ENCODE measurements at regions not wholly inside any gene's neighbourhood (a gene's known extent, or its start where the extent isn't known, plus 50 kb on each side); places are given as distances from the start of the nearest gene placed in this dataset.

DNA sequence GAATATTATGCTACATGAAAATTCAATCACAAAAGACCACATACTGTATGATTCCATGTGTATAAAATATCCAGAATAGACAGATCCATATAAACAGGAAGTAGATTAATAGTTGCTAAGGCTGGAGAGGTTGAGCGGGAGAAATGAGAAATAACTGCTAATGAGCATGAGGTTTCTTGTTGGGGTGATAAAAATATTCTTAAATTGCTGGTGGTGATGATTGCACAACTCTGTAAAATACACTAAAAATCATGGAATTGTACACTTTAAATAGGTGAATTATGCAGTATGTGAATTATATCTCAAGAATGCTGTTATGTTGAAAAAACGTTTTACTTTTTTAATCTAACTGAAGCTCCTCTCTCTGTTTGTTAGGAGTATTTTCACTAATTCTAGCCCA is 101.8 kb upstream of the CREB1 start:
- no peak overlapping the region for H3K27ac ChIP-seq
- no peaks in the 10 kb centered on the region for H3K4me1 ChIP-seq
- H3K27me3 ChIP-seq = no peaks in the 10 kb centered on the region
- intact Hi-C loops (cut with DNase I; ENCODE audit: low total_unique reads) = loop anchor here (5.0 kb wide), 1 partner anchor 409 kb away; no protein-coding TSS in a partner anchor
- no peak overlapping the region for H3K4me3 ChIP-seq
- TF ChIP-seq, protein P1, sequence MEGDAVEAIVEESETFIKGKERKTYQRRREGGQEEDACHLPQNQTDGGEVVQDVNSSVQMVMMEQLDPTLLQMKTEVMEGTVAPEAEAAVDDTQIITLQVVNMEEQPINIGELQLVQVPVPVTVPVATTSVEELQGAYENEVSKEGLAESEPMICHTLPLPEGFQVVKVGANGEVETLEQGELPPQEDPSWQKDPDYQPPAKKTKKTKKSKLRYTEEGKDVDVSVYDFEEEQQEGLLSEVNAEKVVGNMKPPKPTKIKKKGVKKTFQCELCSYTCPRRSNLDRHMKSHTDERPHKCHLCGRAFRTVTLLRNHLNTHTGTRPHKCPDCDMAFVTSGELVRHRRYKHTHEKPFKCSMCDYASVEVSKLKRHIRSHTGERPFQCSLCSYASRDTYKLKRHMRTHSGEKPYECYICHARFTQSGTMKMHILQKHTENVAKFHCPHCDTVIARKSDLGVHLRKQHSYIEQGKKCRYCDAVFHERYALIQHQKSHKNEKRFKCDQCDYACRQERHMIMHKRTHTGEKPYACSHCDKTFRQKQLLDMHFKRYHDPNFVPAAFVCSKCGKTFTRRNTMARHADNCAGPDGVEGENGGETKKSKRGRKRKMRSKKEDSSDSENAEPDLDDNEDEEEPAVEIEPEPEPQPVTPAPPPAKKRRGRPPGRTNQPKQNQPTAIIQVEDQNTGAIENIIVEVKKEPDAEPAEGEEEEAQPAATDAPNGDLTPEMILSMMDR (IDR thresholded peaks at IDR 0.05) = no peak
- TF ChIP-seq POLR2AphosphoS5 (IDR thresholded peaks at IDR 0.05) (no peak), POLR2A (IDR thresholded peaks at IDR 0.05) (no peak)
- no peaks in the 10 kb centered on the region for H3K9me3 ChIP-seq
- no peaks in the 10 kb centered on the region for H3K36me3 ChIP-seq
- no peak for DNase-seq (ENCODE audit: low spot score in 2 of 2)

DNA sequence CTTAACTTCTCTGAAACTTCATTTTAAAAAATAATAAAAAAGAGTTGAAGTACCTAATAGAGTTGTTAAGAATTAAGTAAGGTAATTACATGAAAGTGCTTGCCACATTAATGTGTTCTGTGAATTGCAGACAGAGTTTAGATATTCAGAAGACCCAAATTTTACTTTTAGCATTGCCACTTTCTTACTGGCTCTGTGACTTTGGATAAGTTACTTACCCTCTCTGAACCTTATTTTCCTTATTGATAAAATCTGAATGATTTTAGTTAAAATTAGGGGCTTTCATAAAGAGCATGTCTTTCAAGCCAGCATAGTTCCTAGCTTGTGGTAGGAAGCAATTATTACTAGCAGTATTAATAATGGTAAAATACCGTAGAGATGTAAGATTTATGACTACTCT is 101.2 kb upstream of the CREB1 start:
- no peak for TF ChIP-seq POLR2A (IDR thresholded peaks at IDR 0.05)
- no peak for TF ChIP-seq POLR2AphosphoS5 (IDR thresholded peaks at IDR 0.05)
- TF ChIP-seq, protein P1 (IDR thresholded peaks at IDR 0.05) = no peak
- no peaks in the 10 kb centered on the region for H3K36me3 ChIP-seq
- no peak for DNase-seq (ENCODE audit: low spot score in 2 of 2)
- H3K4me1 ChIP-seq = no peaks in the 10 kb centered on the region
- intact Hi-C loops (cut with DNase I; ENCODE audit: low total_unique reads) = loop anchor here (5.0 kb wide), 1 partner anchor 409 kb away; no protein-coding TSS in a partner anchor
- H3K27ac ChIP-seq = no peak overlapping the region
- no peaks in the 10 kb centered on the region for H3K9me3 ChIP-seq
- no peak overlapping the region for H3K4me3 ChIP-seq
- no peaks in the 10 kb centered on the region for H3K27me3 ChIP-seq

DNA sequence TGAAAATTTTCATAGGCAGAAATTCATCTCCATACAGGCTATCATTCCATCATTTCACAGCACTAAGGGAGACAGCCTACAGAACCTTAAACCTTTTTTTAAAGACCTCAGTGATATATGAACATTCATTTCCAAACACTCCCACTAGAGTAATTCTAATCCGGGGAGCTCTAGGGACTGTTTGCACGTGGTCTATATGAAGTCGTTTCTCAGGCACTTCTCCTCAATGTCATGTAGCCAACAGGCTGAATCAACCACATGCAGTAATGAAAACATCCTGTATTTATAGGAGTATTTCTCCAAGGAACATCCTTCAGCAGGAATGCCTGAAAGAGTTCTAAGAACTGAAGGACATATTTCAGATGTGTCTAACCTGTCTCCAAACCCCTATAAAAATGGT is 97.3 kb upstream of the CREB1 start:
- no peak overlapping the region for H3K4me3 ChIP-seq
- no peaks in the 10 kb centered on the region for H3K9me3 ChIP-seq
- H3K36me3 ChIP-seq = no peaks in the 10 kb centered on the region
- H3K27ac ChIP-seq = no peak overlapping the region
- H3K4me1 ChIP-seq = no peaks in the 10 kb centered on the region
- TF ChIP-seq POLR2A (IDR thresholded peaks at IDR 0.05) (no peak), POLR2AphosphoS5 (IDR thresholded peaks at IDR 0.05) (no peak)
- TF ChIP-seq, protein P1 (IDR thresholded peaks at IDR 0.05) = no peak
- no peak for DNase-seq (ENCODE audit: low spot score in 2 of 2)
- no peaks in the 10 kb centered on the region for H3K27me3 ChIP-seq
- intact Hi-C loops (cut with DNase I; ENCODE audit: low total_unique reads) = no loop called here

DNA sequence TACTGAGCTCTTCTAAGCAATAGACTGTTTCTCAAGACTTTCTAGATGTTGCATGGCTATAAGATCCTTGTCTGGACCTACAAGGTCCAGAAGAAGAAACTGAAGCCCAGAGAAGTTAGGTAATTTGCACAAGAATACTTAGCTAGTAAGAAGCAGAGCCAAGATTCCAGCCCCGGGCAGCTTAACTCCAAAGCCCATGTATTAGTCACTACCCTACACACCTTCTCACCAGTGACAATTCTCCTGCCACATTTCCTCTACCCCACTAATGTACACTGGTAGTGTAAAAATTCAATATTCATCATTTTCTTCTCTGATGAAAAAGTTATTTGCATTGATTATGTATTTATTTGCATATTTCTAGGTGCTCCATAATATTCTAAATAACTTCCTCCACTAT is 95.5 kb upstream of the CREB1 start:
- intact Hi-C loops (cut with DNase I; ENCODE audit: low total_unique reads) = no loop called here
- no peaks in the 10 kb centered on the region for H3K27me3 ChIP-seq
- no peaks in the 10 kb centered on the region for H3K36me3 ChIP-seq
- TF ChIP-seq, protein P1 (IDR thresholded peaks at IDR 0.05) = no peak
- TF ChIP-seq POLR2A (IDR thresholded peaks at IDR 0.05) (no peak), POLR2AphosphoS5 (IDR thresholded peaks at IDR 0.05) (no peak)
- H3K9me3 ChIP-seq = no peaks in the 10 kb centered on the region
- no peaks in the 10 kb centered on the region for H3K4me1 ChIP-seq
- no peak overlapping the region for H3K4me3 ChIP-seq
- no peak for DNase-seq (ENCODE audit: low spot score in 2 of 2)
- H3K27ac ChIP-seq = no peak overlapping the region

DNA sequence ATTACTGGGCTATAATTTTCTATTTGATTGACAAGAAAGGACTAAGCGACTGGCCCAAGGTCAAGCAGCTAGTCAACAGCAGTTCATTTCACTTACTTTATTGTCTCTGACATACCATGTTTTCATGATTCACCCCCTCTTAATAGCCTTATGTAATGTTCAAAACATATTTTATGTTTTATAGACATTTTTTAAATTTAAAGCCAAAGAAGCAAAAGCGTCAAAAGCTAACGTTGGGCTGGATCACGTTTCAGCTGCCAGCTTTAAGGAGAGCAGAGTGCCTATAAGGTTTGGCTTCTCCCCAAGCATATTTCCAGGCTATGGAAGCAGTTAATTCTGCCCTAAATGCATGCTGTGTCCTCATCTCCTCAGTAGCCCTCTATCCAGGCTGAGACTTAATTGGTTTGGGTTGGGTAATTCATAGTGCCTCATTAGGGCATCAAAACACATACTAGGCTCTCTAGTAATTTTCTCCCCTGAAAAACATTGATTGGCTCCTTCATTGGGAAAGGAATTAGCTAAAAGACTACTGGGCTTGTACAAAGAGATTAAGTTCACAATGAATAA is 94.8 kb upstream of the CREB1 start:
- no peak overlapping the region for H3K4me3 ChIP-seq
- no peak overlapping the region for H3K27ac ChIP-seq
- no peak for DNase-seq (ENCODE audit: low spot score in 2 of 2)
- no peaks in the 10 kb centered on the region for H3K9me3 ChIP-seq
- intact Hi-C loops (cut with DNase I; ENCODE audit: low total_unique reads) = no loop called here
- TF ChIP-seq, protein P1 (IDR thresholded peaks at IDR 0.05) = no peak
- TF ChIP-seq POLR2AphosphoS5 (IDR thresholded peaks at IDR 0.05) = no peak
- TF ChIP-seq POLR2A (IDR thresholded peaks at IDR 0.05) = no peak
- H3K36me3 ChIP-seq = no peaks in the 10 kb centered on the region
- no peaks in the 10 kb centered on the region for H3K4me1 ChIP-seq
- no peaks in the 10 kb centered on the region for H3K27me3 ChIP-seq

Measured in breast epithelium (tissue), 4 donors.